Suprapubic skin (tissue), 3 donors: ENCODE measurements at regions not wholly inside any gene's neighbourhood (a gene's known extent, or its start where the extent isn't known, plus 50 kb on each side); places are given as distances from the start of the nearest gene placed in this dataset.

Source experiments
- POLR2AphosphoS5 ChIP-seq, 3 donors: sonication (generic); formaldehyde crosslinking; IDR thresholded peaks; one replicate each; pipeline ENCODE4 v1.6.1; 2017; ENCODE audit warnings: antibody characterized with exemption in 3 of 3
- TF ChIP-seq, protein P1 (sequence below), 2 donors: fragments of 200-600 bp in 1 of 2; fragments of 450-650 bp in 1 of 2; sonication (generic) in 1 of 2; IDR thresholded peaks; one replicate each; pipeline ENCODE4 v1.5.1; 2016 to 2019; ENCODE audit warnings: antibody characterized with exemption in 2 of 2, mild to moderate bottlenecking in 1 of 2, moderate library complexity in 1 of 2

DNA sequence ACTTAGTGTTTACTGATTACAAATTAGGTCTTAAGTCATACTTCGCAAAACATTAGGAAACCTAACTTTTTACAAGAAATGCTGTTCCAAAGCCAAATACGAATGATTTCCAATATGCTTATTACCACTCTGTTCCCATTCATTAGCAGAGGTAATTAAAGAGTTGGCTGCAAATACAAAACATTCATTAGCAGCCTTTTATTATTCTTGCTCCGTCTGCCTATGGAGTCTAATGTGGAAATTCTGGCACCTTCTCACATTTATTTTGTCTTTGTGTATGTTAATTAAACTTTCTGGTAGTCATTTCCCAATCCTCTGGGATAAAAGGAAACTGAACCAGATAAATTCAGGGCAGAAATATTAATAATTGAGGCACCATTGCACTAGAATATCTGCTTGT, 689.0 kb downstream of the PLOD2 start:
- TF ChIP-seq POLR2AphosphoS5 (IDR thresholded peaks at IDR 0.05), result no peak
- TF ChIP-seq, protein P1, sequence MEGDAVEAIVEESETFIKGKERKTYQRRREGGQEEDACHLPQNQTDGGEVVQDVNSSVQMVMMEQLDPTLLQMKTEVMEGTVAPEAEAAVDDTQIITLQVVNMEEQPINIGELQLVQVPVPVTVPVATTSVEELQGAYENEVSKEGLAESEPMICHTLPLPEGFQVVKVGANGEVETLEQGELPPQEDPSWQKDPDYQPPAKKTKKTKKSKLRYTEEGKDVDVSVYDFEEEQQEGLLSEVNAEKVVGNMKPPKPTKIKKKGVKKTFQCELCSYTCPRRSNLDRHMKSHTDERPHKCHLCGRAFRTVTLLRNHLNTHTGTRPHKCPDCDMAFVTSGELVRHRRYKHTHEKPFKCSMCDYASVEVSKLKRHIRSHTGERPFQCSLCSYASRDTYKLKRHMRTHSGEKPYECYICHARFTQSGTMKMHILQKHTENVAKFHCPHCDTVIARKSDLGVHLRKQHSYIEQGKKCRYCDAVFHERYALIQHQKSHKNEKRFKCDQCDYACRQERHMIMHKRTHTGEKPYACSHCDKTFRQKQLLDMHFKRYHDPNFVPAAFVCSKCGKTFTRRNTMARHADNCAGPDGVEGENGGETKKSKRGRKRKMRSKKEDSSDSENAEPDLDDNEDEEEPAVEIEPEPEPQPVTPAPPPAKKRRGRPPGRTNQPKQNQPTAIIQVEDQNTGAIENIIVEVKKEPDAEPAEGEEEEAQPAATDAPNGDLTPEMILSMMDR (IDR thresholded peaks at IDR 0.05), result no peak
